ENCODE measurements at regions not wholly inside any gene's neighbourhood (a gene's known extent, or its start where the extent isn't known, plus 50 kb on each side); places are given as distances from the start of the nearest gene placed in this dataset.
"Not testable (repeated sequence)": the region's sequence is repeated elsewhere in the genome, so short reads cannot be mapped to it uniquely, and the experiment has no call there.

- H3K9ac ChIP-seq = no peak overlapping the region
- H3K4me1 ChIP-seq (ENCODE audit: low read depth, poor library complexity, severe bottlenecking) = no peaks in the 10 kb centered on the region
- no peak overlapping the region for H3K4me3 ChIP-seq (IDR thresholded peaks at IDR 0.05; ENCODE audit: insufficient read depth, low read depth, low read length)
- no peaks in the 10 kb centered on the region for H3K36me3 ChIP-seq (ENCODE audit: insufficient read depth)
- no peak overlapping the region for H2AFZ ChIP-seq (ENCODE audit: low read depth)
- H4K20me1 ChIP-seq (ENCODE audit: insufficient read depth) = no peaks in the 10 kb centered on the region
- H3K79me2 ChIP-seq (ENCODE audit: insufficient read depth, low read depth) = no peaks in the 10 kb centered on the region
- no peak overlapping the region for H3K27ac ChIP-seq
- H3K27me3 ChIP-seq (ENCODE audit: insufficient read depth, low read depth) = no peaks in the 10 kb centered on the region
- H3K4me2 ChIP-seq = no peak overlapping the region
- no peak for TF ChIP-seq CTCF (conservative IDR thresholded peaks at IDR 0.05; ENCODE audit: low read depth, low read length)
These were observed 1138.4 kb downstream of the PCDH19 start for GRCh38 chrX:99271641-99272040.

DNA sequence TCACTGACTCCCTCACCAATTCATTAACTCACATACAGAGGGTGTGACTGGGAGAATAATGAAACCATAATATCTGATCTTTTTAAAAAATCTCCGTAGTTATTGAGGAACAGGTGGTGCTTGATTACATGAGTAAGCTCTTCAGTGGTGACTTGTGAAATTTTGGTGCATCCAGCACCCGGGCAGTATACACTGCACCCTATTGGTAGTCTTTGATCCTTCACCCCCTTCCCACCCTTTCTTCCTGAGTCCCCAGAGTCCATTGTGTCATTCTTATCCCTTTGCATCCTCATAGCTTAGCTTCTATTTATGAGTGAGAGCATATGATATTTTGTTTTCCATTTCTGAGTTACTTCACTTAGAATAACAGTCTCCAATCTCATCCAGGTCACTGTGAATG, 1143.8 kb downstream of the PCDH19 start:
- Histone ChIP-seq H3K4me1 (ENCODE audit: low read depth, poor library complexity, severe bottlenecking) (no peaks in the 10 kb centered on the region), H4K20me1 (ENCODE audit: insufficient read depth) (no peaks in the 10 kb centered on the region), H3K4me3 (IDR thresholded peaks at IDR 0.05; ENCODE audit: insufficient read depth, low read depth, low read length) (no peak overlapping the region), H3K36me3 (ENCODE audit: insufficient read depth) (no peaks in the 10 kb centered on the region), H3K4me2 (no peak overlapping the region), H2AFZ (ENCODE audit: low read depth) (no peak overlapping the region), H3K79me2 (ENCODE audit: insufficient read depth, low read depth) (no peaks in the 10 kb centered on the region), H3K27me3 (ENCODE audit: insufficient read depth, low read depth) (no peaks in the 10 kb centered on the region), H3K27ac (no peak overlapping the region), H3K9ac (no peak overlapping the region)
- no peak for TF ChIP-seq CTCF (conservative IDR thresholded peaks at IDR 0.05; ENCODE audit: low read depth, low read length)

DNA sequence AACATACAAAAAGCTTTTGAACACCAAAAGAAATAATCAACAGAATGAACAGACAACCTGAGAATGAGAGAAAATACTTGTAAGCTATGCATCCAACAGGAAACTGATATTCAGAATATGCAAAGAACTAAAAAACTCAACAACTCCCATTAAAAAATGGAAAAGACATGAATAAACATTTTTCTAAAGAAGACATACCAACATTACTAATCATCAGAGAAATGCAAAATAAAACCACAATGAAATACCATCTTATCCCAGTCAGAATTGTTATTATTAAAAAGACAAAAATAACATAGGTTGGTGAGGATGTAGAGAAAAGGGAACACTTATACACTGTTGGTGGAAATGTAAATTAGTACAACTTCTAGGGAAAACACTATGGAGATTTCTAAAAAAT, 1161.9 kb downstream of the PCDH19 start:
- H3K27ac ChIP-seq = no peak overlapping the region
- H3K4me1 ChIP-seq (ENCODE audit: low read depth, poor library complexity, severe bottlenecking) = no peaks in the 10 kb centered on the region
- no peak overlapping the region for H3K4me3 ChIP-seq (IDR thresholded peaks at IDR 0.05; ENCODE audit: insufficient read depth, low read depth, low read length)
- H3K9ac ChIP-seq = no peak overlapping the region
- TF ChIP-seq CTCF (conservative IDR thresholded peaks at IDR 0.05; ENCODE audit: low read depth, low read length) = no peak
- no peaks in the 10 kb centered on the region for H3K79me2 ChIP-seq (ENCODE audit: insufficient read depth, low read depth)
- no peak overlapping the region for H2AFZ ChIP-seq (ENCODE audit: low read depth)
- H3K4me2 ChIP-seq = no peak overlapping the region
- H4K20me1 ChIP-seq (ENCODE audit: insufficient read depth) = no peaks in the 10 kb centered on the region
- H3K27me3 ChIP-seq (ENCODE audit: insufficient read depth, low read depth) = no peaks in the 10 kb centered on the region
- no peaks in the 10 kb centered on the region for H3K36me3 ChIP-seq (ENCODE audit: insufficient read depth)

GRCh38 chrX:99242001-99242400, 1168.1 kb downstream of the PCDH19 start:
- TF ChIP-seq CTCF (conservative IDR thresholded peaks at IDR 0.05; ENCODE audit: low read depth, low read length) = no peak
- H3K4me3 ChIP-seq (IDR thresholded peaks at IDR 0.05; ENCODE audit: insufficient read depth, low read depth, low read length) = no peak overlapping the region
- no peaks in the 10 kb centered on the region for H3K79me2 ChIP-seq (ENCODE audit: insufficient read depth, low read depth)
- no peaks in the 10 kb centered on the region for H3K27me3 ChIP-seq (ENCODE audit: insufficient read depth, low read depth)
- H3K36me3 ChIP-seq (ENCODE audit: insufficient read depth) = no peaks in the 10 kb centered on the region
- H3K4me1 ChIP-seq (ENCODE audit: low read depth, poor library complexity, severe bottlenecking) = no peaks in the 10 kb centered on the region
- no peak overlapping the region for H3K4me2 ChIP-seq
- no peak overlapping the region for H3K27ac ChIP-seq
- H4K20me1 ChIP-seq (ENCODE audit: insufficient read depth) = no peaks in the 10 kb centered on the region
- H2AFZ ChIP-seq (ENCODE audit: low read depth) = no peak overlapping the region
- no peak overlapping the region for H3K9ac ChIP-seq

DNA sequence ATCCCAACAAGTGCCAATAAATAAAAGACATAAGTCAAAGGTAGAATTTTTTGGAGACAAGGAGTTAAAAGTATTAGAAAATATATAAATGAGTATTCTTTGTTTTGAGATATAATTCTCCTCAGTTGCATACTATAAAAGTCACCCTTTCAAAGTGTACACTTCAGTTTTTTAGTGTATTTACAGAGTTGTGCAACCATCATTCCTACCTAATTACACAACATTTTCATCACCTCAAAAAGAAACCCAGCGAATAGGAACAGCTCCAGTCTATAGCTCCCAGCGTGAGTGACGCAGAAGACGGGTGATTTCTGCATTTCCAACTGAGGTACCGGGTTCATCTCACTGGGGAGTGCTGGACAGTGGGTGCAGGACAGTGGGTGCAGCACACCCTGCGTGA, 1175.7 kb downstream of the PCDH19 start:
- H2AFZ ChIP-seq (ENCODE audit: low read depth); H3K27me3 ChIP-seq (ENCODE audit: insufficient read depth, low read depth); H3K79me2 ChIP-seq (ENCODE audit: insufficient read depth, low read depth); H3K36me3 ChIP-seq (ENCODE audit: insufficient read depth); H3K4me1 ChIP-seq (ENCODE audit: low read depth, poor library complexity, severe bottlenecking); H3K9ac ChIP-seq; H3K4me3 ChIP-seq (IDR thresholded peaks at IDR 0.05; ENCODE audit: insufficient read depth, low read depth, low read length); H3K27ac ChIP-seq; H3K4me2 ChIP-seq; H4K20me1 ChIP-seq (ENCODE audit: insufficient read depth): not testable (repeated sequence)

Data from KMS-11 (cell line).